MG63 (cell line): ENCODE measurements at regions not wholly inside any gene's neighbourhood (a gene's known extent, or its start where the extent isn't known, plus 50 kb on each side); places are given as distances from the start of the nearest gene placed in this dataset.
"Not testable (repeated sequence)": the region's sequence is repeated elsewhere in the genome, so short reads cannot be mapped to it uniquely, and the experiment has no call there.

Source experiments
- DNase-seq: peaks from one replicate; pipeline ENCODE4 v3.0.0-alpha.2; 2020
- H3K27me3 ChIP-seq: fragments of 250-450 bp; sonication (Bioruptor Pico); 2 replicates; pipeline ENCODE4 v1.5.1; 2020; ENCODE audit warnings: mild to moderate bottlenecking, moderate library complexity
- H3K36me3 ChIP-seq: fragments of 250-450 bp; sonication (Bioruptor Pico); 2 replicates; pipeline ENCODE4 v1.5.1; 2020; ENCODE audit warnings: mild to moderate bottlenecking, moderate library complexity
- H3K4me3 ChIP-seq: fragments of 250-450 bp; sonication (Bioruptor Pico); 2 replicates; pipeline ENCODE4 v1.5.1; 2020; ENCODE audit warnings: mild to moderate bottlenecking, moderate library complexity
- H3K9me3 ChIP-seq: fragments of 250-450 bp; sonication (Bioruptor Pico); 2 replicates; pipeline ENCODE4 v1.5.1; 2020; ENCODE audit warnings: mild to moderate bottlenecking, moderate library complexity

- Histone ChIP-seq H3K4me3 (no peak overlapping the region), H3K9me3 (no peaks in the 10 kb centered on the region), H3K27me3 (no peaks in the 10 kb centered on the region), H3K36me3 (no peaks in the 10 kb centered on the region)
- no peak for DNase-seq
Measured at GRCh38 chrX:437661-438390, 51.1 kb upstream of the PPP2R3B start.

- Histone ChIP-seq H3K9me3 (no peaks in the 10 kb centered on the region), H3K4me3 (no peak overlapping the region), H3K27me3 (no peaks in the 10 kb centered on the region), H3K36me3 (no peaks in the 10 kb centered on the region)
- DNase-seq = no peak
Measured at GRCh38 chrX:439241-439640, 52.5 kb upstream of the PPP2R3B start.

- no peak for DNase-seq
- no peaks in the 10 kb centered on the region for H3K27me3 ChIP-seq
- H3K9me3 ChIP-seq = no peaks in the 10 kb centered on the region
- H3K36me3 ChIP-seq = no peaks in the 10 kb centered on the region
- no peak overlapping the region for H3K4me3 ChIP-seq
Measured at GRCh38 chrX:439719-440118, 53.0 kb upstream of the PPP2R3B start.

- H3K27me3 ChIP-seq = no peaks in the 10 kb centered on the region
- H3K36me3 ChIP-seq = no peaks in the 10 kb centered on the region
- no peaks in the 10 kb centered on the region for H3K9me3 ChIP-seq
- no peak for DNase-seq
- H3K4me3 ChIP-seq = no peak overlapping the region
Measured at GRCh38 chrX:440636-441035, 53.9 kb upstream of the PPP2R3B start.

- Histone ChIP-seq H3K36me3 (no peaks in the 10 kb centered on the region), H3K9me3 (no peaks in the 10 kb centered on the region), H3K4me3 (no peak overlapping the region), H3K27me3 (no peaks in the 10 kb centered on the region)
- no peak for DNase-seq
Measured at GRCh38 chrX:443536-444210, 57.0 kb upstream of the PPP2R3B start.

GRCh38 chrX:444305-444704 lies 57.6 kb upstream of the PPP2R3B start:
- no peaks in the 10 kb centered on the region for H3K27me3 ChIP-seq
- no peak for DNase-seq
- no peak overlapping the region for H3K4me3 ChIP-seq
- H3K36me3 ChIP-seq = no peaks in the 10 kb centered on the region
- no peaks in the 10 kb centered on the region for H3K9me3 ChIP-seq

GRCh38 chrX:445727-446126 lies 59.0 kb upstream of the PPP2R3B start:
- H3K4me3 ChIP-seq = no peak overlapping the region
- no peaks in the 10 kb centered on the region for H3K27me3 ChIP-seq
- H3K36me3 ChIP-seq = no peaks in the 10 kb centered on the region
- DNase-seq = no peak
- H3K9me3 ChIP-seq = no peaks in the 10 kb centered on the region

- DNase-seq = no peak
- no peaks in the 10 kb centered on the region for H3K36me3 ChIP-seq
- no peaks in the 10 kb centered on the region for H3K9me3 ChIP-seq
- H3K27me3 ChIP-seq = no peaks in the 10 kb centered on the region
- no peak overlapping the region for H3K4me3 ChIP-seq
Measured at GRCh38 chrX:446245-446644, 59.5 kb upstream of the PPP2R3B start.

- no peak for DNase-seq
- Histone ChIP-seq H3K36me3 (no peaks in the 10 kb centered on the region), H3K27me3 (no peaks in the 10 kb centered on the region), H3K9me3 (no peaks in the 10 kb centered on the region), H3K4me3 (no peak overlapping the region)
Measured at GRCh38 chrX:447052-447451, 60.3 kb upstream of the PPP2R3B start.

- not testable (repeated sequence) for H3K4me3 ChIP-seq, H3K36me3 ChIP-seq, H3K27me3 ChIP-seq, DNase-seq, H3K9me3 ChIP-seq
Measured at GRCh38 chrX:451750-452149, 65.0 kb upstream of the PPP2R3B start.

- H3K27me3 ChIP-seq = no peaks in the 10 kb centered on the region
- no peaks in the 10 kb centered on the region for H3K36me3 ChIP-seq
- H3K9me3 ChIP-seq = no peaks in the 10 kb centered on the region
- H3K4me3 ChIP-seq = no peak overlapping the region
- DNase-seq = no peak
Measured at GRCh38 chrX:452598-452997, 65.9 kb upstream of the PPP2R3B start.

- H3K9me3 ChIP-seq, H3K36me3 ChIP-seq, DNase-seq, H3K4me3 ChIP-seq, H3K27me3 ChIP-seq: not testable (repeated sequence)
Measured at GRCh38 chrX:454514-454913, 67.8 kb upstream of the PPP2R3B start.

GRCh38 chrX:455199-455598 lies 68.5 kb upstream of the PPP2R3B start:
- H3K9me3 ChIP-seq = no peaks in the 10 kb centered on the region
- no peaks in the 10 kb centered on the region for H3K27me3 ChIP-seq
- no peak for DNase-seq
- no peaks in the 10 kb centered on the region for H3K36me3 ChIP-seq
- no peak overlapping the region for H3K4me3 ChIP-seq

GRCh38 chrX:455673-456072 lies 69.0 kb upstream of the PPP2R3B start:
- Histone ChIP-seq H3K27me3 (no peaks in the 10 kb centered on the region), H3K36me3 (no peaks in the 10 kb centered on the region), H3K4me3 (no peak overlapping the region), H3K9me3 (no peaks in the 10 kb centered on the region)
- DNase-seq = no peak

GRCh38 chrX:456146-456545 lies 69.4 kb upstream of the PPP2R3B start:
- Histone ChIP-seq H3K27me3 (no peaks in the 10 kb centered on the region), H3K4me3 (no peak overlapping the region), H3K9me3 (no peaks in the 10 kb centered on the region), H3K36me3 (no peaks in the 10 kb centered on the region)
- no peak for DNase-seq

- DNase-seq = no peak
- Histone ChIP-seq H3K9me3 (no peaks in the 10 kb centered on the region), H3K27me3 (no peaks in the 10 kb centered on the region), H3K4me3 (no peak overlapping the region), H3K36me3 (no peaks in the 10 kb centered on the region)
Measured at GRCh38 chrX:456551-457291, 70.0 kb upstream of the PPP2R3B start.

- H3K9me3 ChIP-seq = no peaks in the 10 kb centered on the region
- H3K36me3 ChIP-seq = no peaks in the 10 kb centered on the region
- no peak overlapping the region for H3K4me3 ChIP-seq
- no peak for DNase-seq
- no peaks in the 10 kb centered on the region for H3K27me3 ChIP-seq
Measured at GRCh38 chrX:457292-457679, 70.6 kb upstream of the PPP2R3B start.

GRCh38 chrX:458631-459061 lies 71.9 kb upstream of the PPP2R3B start:
- Histone ChIP-seq H3K27me3 (no peaks in the 10 kb centered on the region), H3K9me3 (no peaks in the 10 kb centered on the region), H3K36me3 (no peaks in the 10 kb centered on the region), H3K4me3 (no peak overlapping the region)
- DNase-seq = no peak
